K562 (cell line): ENCODE measurements at regions not wholly inside any gene's neighbourhood (a gene's known extent, or its start where the extent isn't known, plus 50 kb on each side); places are given as distances from the start of the nearest gene placed in this dataset.

ENCODE experiments used
- ARHGAP35 ChIP-seq: fragments of 450-650 bp; IDR thresholded peaks from 2 replicates; pipeline ENCODE4 v1.6.1; 2018; ENCODE audit not compliant: partially characterized antibody
- BRD9 ChIP-seq: fragments of 450-650 bp; IDR thresholded peaks from 2 replicates; pipeline ENCODE4 v1.6.1; 2018; ENCODE audit warnings: low read depth; ENCODE audit not compliant: partially characterized antibody
- CEBPZ ChIP-seq: fragments of 150-350 bp; IDR thresholded peaks from 2 replicates; pipeline ENCODE4 v1.6.1; 2014; ENCODE audit warnings: low read depth, mild to moderate bottlenecking, low read length, borderline replicate concordance
- IRF1 ChIP-seq: sonication (generic); formaldehyde crosslinking; IDR thresholded peaks from 2 replicates; pipeline ENCODE4 v1.8.0; 2022; ENCODE audit warnings: missing genetic modification reagents, mild to moderate bottlenecking, borderline replicate concordance
- MAZ ChIP-seq, 2 experiments: fragments of 450-650 bp in 1 of 2; sonication (generic) in 1 of 2; formaldehyde crosslinking; IDR thresholded peaks in 1 of 2; conservative IDR thresholded peaks in 1 of 2; 2 replicates each; pipeline versions ENCODE4 v1.4.0 to v1.5.0; 2020; ENCODE audit warnings: mild to moderate bottlenecking in 1 of 2, missing genetic modification reagents in 1 of 2
- SRF ChIP-seq, 2 experiments: fragments of 250-450, 450-650 bp in 1 of 2; sonication (Bioruptor Pico) in 1 of 2; sonication (generic) in 1 of 2; formaldehyde crosslinking; IDR thresholded peaks; 2 replicates each; pipeline versions ENCODE4 v1.5.0 to v1.5.1; 2020 to 2022; ENCODE audit warnings: mild to moderate bottlenecking in 1 of 2, missing genetic modification reagents in 1 of 2
- ZBTB43 ChIP-seq: sonication (generic); formaldehyde crosslinking; IDR thresholded peaks from 2 replicates; pipeline ENCODE4 v1.8.0; 2023; ENCODE audit warnings: mild to moderate bottlenecking, missing genetic modification reagents
- ZNF239 ChIP-seq: fragments of 250-450 bp; sonication (Bioruptor Pico); IDR thresholded peaks from 2 replicates; pipeline ENCODE4 v1.4.0; 2020; ENCODE audit warnings: mild to moderate bottlenecking

- TF ChIP-seq CEBPZ, result no peak
- TF ChIP-seq MAZ (CRISPR knock-in tag; conservative IDR thresholded peaks at IDR 0.05 in 1 of 2, IDR thresholded peaks at IDR 0.05 in 1 of 2), result no peak
- TF ChIP-seq ARHGAP35, result no peak
- TF ChIP-seq BRD9, result no peak
- TF ChIP-seq ZNF239 (CRISPR knock-in tag), result no peak
- no peak for TF ChIP-seq ZBTB43 (CRISPR knock-in tag)
- no peak for TF ChIP-seq SRF (CRISPR knock-in tag; IDR thresholded peaks at IDR 0.05)
- no peak for TF ChIP-seq IRF1 (CRISPR knock-in tag)
Measured at GRCh38 chr6:94150886-94151285, 731.5 kb upstream of the EPHA7 start (continued).
